HG03025 (cell line): ENCODE measurements at regions not wholly inside any gene's neighbourhood (a gene's known extent, or its start where the extent isn't known, plus 50 kb on each side); places are given as distances from the start of the nearest gene placed in this dataset.
A peak's percentile ranks its signal among the peaks of the same experiment; 100 is the strongest.
"Not testable (repeated sequence)": the region's sequence is repeated elsewhere in the genome, so short reads cannot be mapped to it uniquely, and the experiment has no call there.

Experiments
- ATAC-seq: cut with Tn5 transposase; IDR thresholded peaks from one replicate; pipeline ENCODE4 v1.9.1; 2021; ENCODE audit warnings: mild to moderate bottlenecking, moderate library complexity; ENCODE audit not compliant: unreplicated experiment, low FRiP score

- ATAC-seq, result no peak
These were observed 2750.2 kb downstream of the ARAP2 start for GRCh38 chr4:33494150-33494549.

GRCh38 chr4:33501587-33501986 is 2742.7 kb downstream of the ARAP2 start:
- ATAC-seq, result not testable (repeated sequence)

GRCh38 chr4:33512397-33512796 is 2731.9 kb downstream of the ARAP2 start:
- ATAC-seq, result peak; percentile 95

- no peak for ATAC-seq
These were observed 2725.5 kb downstream of the ARAP2 start for GRCh38 chr4:33518856-33519255.

GRCh38 chr4:33532821-33533220 is 2711.5 kb downstream of the ARAP2 start:
- ATAC-seq, result no peak

- no peak for ATAC-seq
These were observed 2707.4 kb downstream of the ARAP2 start for GRCh38 chr4:33536898-33537297.

- ATAC-seq, result no peak
These were observed 2706.8 kb downstream of the ARAP2 start for GRCh38 chr4:33537527-33537926.

GRCh38 chr4:33543941-33544450 is 2700.3 kb downstream of the ARAP2 start:
- no peak for ATAC-seq

- no peak for ATAC-seq
These were observed 2693.1 kb downstream of the ARAP2 start for GRCh38 chr4:33551244-33551643.

GRCh38 chr4:33561259-33561658 is 2683.1 kb downstream of the ARAP2 start:
- no peak for ATAC-seq

- ATAC-seq, result no peak
These were observed 2677.7 kb downstream of the ARAP2 start for GRCh38 chr4:33566649-33567048.

- ATAC-seq, result no peak
These were observed 2666.5 kb downstream of the ARAP2 start for GRCh38 chr4:33577791-33578190.

- no peak for ATAC-seq
These were observed 2664.4 kb downstream of the ARAP2 start for GRCh38 chr4:33579951-33580350.

GRCh38 chr4:33592701-33593100 is 2651.6 kb downstream of the ARAP2 start:
- ATAC-seq, result no peak

- no peak for ATAC-seq
These were observed 2637.4 kb downstream of the ARAP2 start for GRCh38 chr4:33606951-33607350.

- no peak for ATAC-seq
These were observed 2628.2 kb downstream of the ARAP2 start for GRCh38 chr4:33616121-33616520.

GRCh38 chr4:33625748-33626147 is 2618.6 kb downstream of the ARAP2 start:
- no peak for ATAC-seq

- no peak for ATAC-seq
These were observed 2618.1 kb downstream of the ARAP2 start for GRCh38 chr4:33626221-33626620.

- ATAC-seq, result no peak
These were observed 2616.0 kb downstream of the ARAP2 start for GRCh38 chr4:33628296-33628695.

GRCh38 chr4:33649015-33649414 is 2595.3 kb downstream of the ARAP2 start:
- ATAC-seq, result no peak

- ATAC-seq, result no peak
These were observed 2594.8 kb downstream of the ARAP2 start for GRCh38 chr4:33649471-33649870.

- ATAC-seq, result no peak
These were observed 2594.3 kb downstream of the ARAP2 start for GRCh38 chr4:33650036-33650435.

- no peak for ATAC-seq
These were observed 2585.3 kb downstream of the ARAP2 start for GRCh38 chr4:33658971-33659370.
